Parathyroid adenoma (tissue), 2 donors: ENCODE measurements at regions not wholly inside any gene's neighbourhood (a gene's known extent, or its start where the extent isn't known, plus 50 kb on each side); places are given as distances from the start of the nearest gene placed in this dataset.
"Not testable (repeated sequence)": the region's sequence is repeated elsewhere in the genome, so short reads cannot be mapped to it uniquely, and the experiment has no call there.

ENCODE experiments used
- H2AFZ ChIP-seq: fragments of 300-600 bp; sonication (generic); one replicate; pipeline ENCODE4 v1.7.0; 2017; ENCODE audit warnings: antibody characterized with exemption, mild to moderate bottlenecking
- H3K27ac ChIP-seq: fragments of 300-600 bp; sonication (generic); one replicate; pipeline ENCODE4 v1.7.0; 2017
- H3K27me3 ChIP-seq: fragments of 300-600 bp; sonication (generic); one replicate; pipeline ENCODE4 v1.7.0; 2017; ENCODE audit warnings: low read length; ENCODE audit not compliant: control insufficient read depth, insufficient read depth
- H3K36me3 ChIP-seq: fragments of 300-600 bp; sonication (generic); one replicate; pipeline ENCODE4 v1.7.0; 2017; ENCODE audit warnings: low read length; ENCODE audit not compliant: control insufficient read depth, insufficient read depth
- H3K4me1 ChIP-seq: fragments of 300-600 bp; sonication (generic); one replicate; pipeline ENCODE4 v1.7.0; 2017; ENCODE audit warnings: control low read depth
- H3K4me2 ChIP-seq: fragments of 300-600 bp; sonication (generic); one replicate; pipeline ENCODE4 v1.7.0; 2017; ENCODE audit warnings: low read length
- H3K4me3 ChIP-seq: fragments of 300-600 bp; sonication (generic); one replicate; pipeline ENCODE4 v1.7.0; 2017; ENCODE audit warnings: low read depth, low read length
- H3K79me2 ChIP-seq: fragments of 300-600 bp; sonication (generic); one replicate; pipeline ENCODE4 v1.7.0; 2017; ENCODE audit warnings: control low read depth
- H3K9ac ChIP-seq: fragments of 300-600 bp; sonication (generic); one replicate; pipeline ENCODE4 v1.7.0; 2017; ENCODE audit warnings: mild to moderate bottlenecking
- H3K9me3 ChIP-seq: fragments of 300-600 bp; sonication (generic); one replicate; pipeline ENCODE4 v1.7.0; 2017; ENCODE audit warnings: low read length; ENCODE audit not compliant: control insufficient read depth
- CTCF ChIP-seq: fragments of 300-600 bp; sonication (generic); IDR thresholded peaks from one replicate; pipeline ENCODE4 v1.7.0; 2017; ENCODE audit warnings: antibody characterized with exemption, mild to moderate bottlenecking
- donor health status: primary hyperparathyroidism.

GRCh38 chr4:177986236-177986635 is 544.0 kb upstream of the AGA start:
- no peak overlapping the region for H3K4me2 ChIP-seq
- H3K36me3 ChIP-seq: no peaks in the 10 kb centered on the region
- H3K27ac ChIP-seq: no peak overlapping the region
- no peak overlapping the region for H3K9ac ChIP-seq
- H2AFZ ChIP-seq: no peak overlapping the region
- no peaks in the 10 kb centered on the region for H3K9me3 ChIP-seq
- H3K79me2 ChIP-seq: no peaks in the 10 kb centered on the region
- no peaks in the 10 kb centered on the region for H3K27me3 ChIP-seq
- H3K4me3 ChIP-seq: no peak overlapping the region
- no peak for TF ChIP-seq CTCF
- H3K4me1 ChIP-seq: no peaks in the 10 kb centered on the region

- Histone ChIP-seq H3K4me1 (no peaks in the 10 kb centered on the region), H3K4me3 (no peak overlapping the region)
These were observed 545.7 kb upstream of the AGA start for GRCh38 chr4:177987896-177988295.

GRCh38 chr4:177989503-177990201 is 547.4 kb upstream of the AGA start:
- H3K9ac ChIP-seq: no peak overlapping the region
- H3K4me3 ChIP-seq: no peak overlapping the region
- H3K9me3 ChIP-seq: no peaks in the 10 kb centered on the region
- H3K27me3 ChIP-seq: no peaks in the 10 kb centered on the region
- no peak overlapping the region for H3K4me2 ChIP-seq
- TF ChIP-seq CTCF: no peak
- H3K79me2 ChIP-seq: no peaks in the 10 kb centered on the region
- H3K4me1 ChIP-seq: no peaks in the 10 kb centered on the region
- no peak overlapping the region for H2AFZ ChIP-seq
- no peaks in the 10 kb centered on the region for H3K36me3 ChIP-seq
- H3K27ac ChIP-seq: no peak overlapping the region

More at GRCh38 chr4:177987896-177988295, 545.7 kb upstream of the AGA start:
- H3K36me3 ChIP-seq: no peaks in the 10 kb centered on the region
- H3K9ac ChIP-seq: no peak overlapping the region
- H3K27me3 ChIP-seq: no peaks in the 10 kb centered on the region
- no peak for TF ChIP-seq CTCF
- no peak overlapping the region for H2AFZ ChIP-seq
- H3K79me2 ChIP-seq: no peaks in the 10 kb centered on the region
- no peak overlapping the region for H3K4me2 ChIP-seq
- no peak overlapping the region for H3K27ac ChIP-seq
- no peaks in the 10 kb centered on the region for H3K9me3 ChIP-seq

- Histone ChIP-seq H3K79me2 (no peaks in the 10 kb centered on the region), H3K27me3 (no peaks in the 10 kb centered on the region), H3K4me2 (no peak overlapping the region), H3K4me3 (no peak overlapping the region), H3K9me3 (no peaks in the 10 kb centered on the region), H3K4me1 (no peaks in the 10 kb centered on the region), H2AFZ (no peak overlapping the region), H3K36me3 (no peaks in the 10 kb centered on the region), H3K27ac (no peak overlapping the region), H3K9ac (no peak overlapping the region)
- no peak for TF ChIP-seq CTCF
These were observed 560.9 kb upstream of the AGA start for GRCh38 chr4:178003098-178003657.

- H3K79me2 ChIP-seq: no peaks in the 10 kb centered on the region
- H3K4me1 ChIP-seq: no peaks in the 10 kb centered on the region
- no peaks in the 10 kb centered on the region for H3K27me3 ChIP-seq
- no peak overlapping the region for H2AFZ ChIP-seq
- no peak overlapping the region for H3K9ac ChIP-seq
- H3K4me3 ChIP-seq: no peak overlapping the region
- H3K27ac ChIP-seq: no peak overlapping the region
- H3K36me3 ChIP-seq: no peaks in the 10 kb centered on the region
- H3K4me2 ChIP-seq: no peak overlapping the region
- TF ChIP-seq CTCF: no peak
- H3K9me3 ChIP-seq: no peaks in the 10 kb centered on the region
These were observed 568.4 kb upstream of the AGA start for GRCh38 chr4:178010596-178010995.

- H3K27me3 ChIP-seq, H3K9me3 ChIP-seq, H3K79me2 ChIP-seq, H2AFZ ChIP-seq, H3K4me2 ChIP-seq, H3K4me1 ChIP-seq, H3K4me3 ChIP-seq, H3K9ac ChIP-seq, H3K36me3 ChIP-seq, H3K27ac ChIP-seq: not testable (repeated sequence)
These were observed 572.8 kb upstream of the AGA start for GRCh38 chr4:178015046-178015445.
